ENCODE measurements at regions not wholly inside any gene's neighbourhood (a gene's known extent, or its start where the extent isn't known, plus 50 kb on each side); places are given as distances from the start of the nearest gene placed in this dataset.

- in situ Hi-C loops (cut with MboI; ENCODE audit: low sequenced_read_pairs in 4 of 4) (no loop called here), intact Hi-C loops (cut with DNase I; ENCODE audit: low total_unique reads) (no loop called here)
- no peaks in the 10 kb centered on the region for H3K36me3 ChIP-seq
- ATAC-seq (no peak), DNase-seq (no peak)
- no peaks in the 10 kb centered on the region for H3K9me3 ChIP-seq
- H3K27ac ChIP-seq: no peak overlapping the region
- TF ChIP-seq CTCF (IDR thresholded peaks at IDR 0.05 in 4 of 5, conservative IDR thresholded peaks at IDR 0.05 in 1 of 5) (no peak), POLR2A (IDR thresholded peaks at IDR 0.05) (no peak)
- no peak overlapping the region for H3K4me3 ChIP-seq
- no peaks in the 10 kb centered on the region for H3K27me3 ChIP-seq
- no peaks in the 10 kb centered on the region for H3K4me1 ChIP-seq
Measured at GRCh38 chr18:66734451-66734850, 130.6 kb upstream of the CDH19 start.

- H3K4me1 ChIP-seq: no peaks in the 10 kb centered on the region
- intact Hi-C loops (cut with DNase I; ENCODE audit: low total_unique reads) (no loop called here), in situ Hi-C loops (cut with MboI; ENCODE audit: low sequenced_read_pairs in 4 of 4) (no loop called here)
- ATAC-seq (no peak), DNase-seq (no peak)
- no peaks in the 10 kb centered on the region for H3K9me3 ChIP-seq
- no peaks in the 10 kb centered on the region for H3K36me3 ChIP-seq
- no peaks in the 10 kb centered on the region for H3K27me3 ChIP-seq
- no peak overlapping the region for H3K27ac ChIP-seq
- H3K4me3 ChIP-seq: no peak overlapping the region
- TF ChIP-seq CTCF (IDR thresholded peaks at IDR 0.05 in 4 of 5, conservative IDR thresholded peaks at IDR 0.05 in 1 of 5) (no peak), POLR2A (IDR thresholded peaks at IDR 0.05) (no peak)
Measured at GRCh38 chr18:66731890-66732289, 128.0 kb upstream of the CDH19 start.

GRCh38 chr18:66729442-66730239 lies 125.8 kb upstream of the CDH19 start:
- Histone ChIP-seq H3K4me3 (no peak overlapping the region), H3K27ac (peak overlapping the region in 2 of 4 donors; percentile 6 to 39)

GRCh38 chr18:66728951-66729350 lies 125.1 kb upstream of the CDH19 start:
- in situ Hi-C loops (cut with MboI; ENCODE audit: low sequenced_read_pairs in 4 of 4) (no loop called here), intact Hi-C loops (cut with DNase I; ENCODE audit: low total_unique reads) (no loop called here)
- Histone ChIP-seq H3K36me3 (no peaks in the 10 kb centered on the region), H3K27me3 (no peaks in the 10 kb centered on the region), H3K27ac (peak overlapping the region in 1 of 4 donors; percentile 39), H3K4me1 (no peaks in the 10 kb centered on the region), H3K4me3 (no peak overlapping the region), H3K9me3 (no peaks in the 10 kb centered on the region)
- ATAC-seq: no peak
- peak in 1 of 2 donors; percentile 34 for DNase-seq
- TF ChIP-seq POLR2A (IDR thresholded peaks at IDR 0.05) (no peak), CTCF (IDR thresholded peaks at IDR 0.05 in 4 of 5, conservative IDR thresholded peaks at IDR 0.05 in 1 of 5) (no peak)

More at GRCh38 chr18:66729442-66730239, 125.8 kb upstream of the CDH19 start:
- DNase-seq (no peak), ATAC-seq (peak; percentile 52 to 66)
- Histone ChIP-seq H3K27me3 (no peaks in the 10 kb centered on the region), H3K36me3 (no peaks in the 10 kb centered on the region), H3K4me1 (no peaks in the 10 kb centered on the region), H3K9me3 (no peaks in the 10 kb centered on the region)
- in situ Hi-C loops (cut with MboI; ENCODE audit: low sequenced_read_pairs in 4 of 4) (no loop called here), intact Hi-C loops (cut with DNase I; ENCODE audit: low total_unique reads) (no loop called here)
- TF ChIP-seq CTCF (IDR thresholded peaks at IDR 0.05 in 4 of 5, conservative IDR thresholded peaks at IDR 0.05 in 1 of 5) (no peak), POLR2A (IDR thresholded peaks at IDR 0.05) (no peak)

Data from gastrocnemius medialis (tissue), 4 donors.